ENCODE measurements at regions not wholly inside any gene's neighbourhood (a gene's known extent, or its start where the extent isn't known, plus 50 kb on each side); places are given as distances from the start of the nearest gene placed in this dataset.
A peak's percentile ranks its signal among the peaks of the same experiment; 100 is the strongest.

DNA sequence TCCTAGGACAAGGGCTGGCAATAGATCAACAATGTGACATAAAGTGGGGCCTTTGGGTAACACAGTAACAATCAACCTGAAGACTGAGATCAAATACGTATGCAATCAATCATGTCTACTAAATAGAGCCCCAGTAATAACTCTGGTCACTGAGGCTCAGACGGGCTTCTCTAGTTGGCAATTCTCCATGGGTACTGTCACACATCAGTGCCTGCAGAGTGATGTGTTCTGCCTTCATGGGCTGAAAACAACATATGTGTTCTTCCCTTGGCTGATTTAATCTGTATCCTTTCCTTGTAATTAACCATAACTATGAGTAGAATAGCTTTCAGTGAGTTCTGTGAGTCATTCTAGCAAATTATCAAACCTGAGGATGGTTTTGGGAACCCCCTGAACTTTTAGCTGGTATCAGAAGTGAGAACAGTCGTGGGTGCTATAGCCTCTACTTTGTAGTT lies 113.6 kb downstream of the TMCO5A start:
- intact Hi-C loops (cut with DNase I) = no loop called here
- Histone ChIP-seq H3K27ac (no peak overlapping the region), H3K9me3 (no peaks in the 10 kb centered on the region), H3K27me3 (no peaks in the 10 kb centered on the region), H3K36me3 (no peaks in the 10 kb centered on the region), H3K4me3 (no peak overlapping the region), H3K4me1 (peaks cover 0 to 9% (median 0%) of the 10 kb centered on the region in 4 donors)
- whole genome bisulfite sequencing (ENCODE audit: insufficient coverage, low coverage, low lambda C conversion rate, missing lambda C conversion rate) = 58% methylated on average over 2 of the region's 3 CpGs
- no peak for ATAC-seq
- no peak for DNase-seq
- TF ChIP-seq, protein P1, sequence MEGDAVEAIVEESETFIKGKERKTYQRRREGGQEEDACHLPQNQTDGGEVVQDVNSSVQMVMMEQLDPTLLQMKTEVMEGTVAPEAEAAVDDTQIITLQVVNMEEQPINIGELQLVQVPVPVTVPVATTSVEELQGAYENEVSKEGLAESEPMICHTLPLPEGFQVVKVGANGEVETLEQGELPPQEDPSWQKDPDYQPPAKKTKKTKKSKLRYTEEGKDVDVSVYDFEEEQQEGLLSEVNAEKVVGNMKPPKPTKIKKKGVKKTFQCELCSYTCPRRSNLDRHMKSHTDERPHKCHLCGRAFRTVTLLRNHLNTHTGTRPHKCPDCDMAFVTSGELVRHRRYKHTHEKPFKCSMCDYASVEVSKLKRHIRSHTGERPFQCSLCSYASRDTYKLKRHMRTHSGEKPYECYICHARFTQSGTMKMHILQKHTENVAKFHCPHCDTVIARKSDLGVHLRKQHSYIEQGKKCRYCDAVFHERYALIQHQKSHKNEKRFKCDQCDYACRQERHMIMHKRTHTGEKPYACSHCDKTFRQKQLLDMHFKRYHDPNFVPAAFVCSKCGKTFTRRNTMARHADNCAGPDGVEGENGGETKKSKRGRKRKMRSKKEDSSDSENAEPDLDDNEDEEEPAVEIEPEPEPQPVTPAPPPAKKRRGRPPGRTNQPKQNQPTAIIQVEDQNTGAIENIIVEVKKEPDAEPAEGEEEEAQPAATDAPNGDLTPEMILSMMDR (IDR thresholded peaks at IDR 0.05) = no peak

DNA sequence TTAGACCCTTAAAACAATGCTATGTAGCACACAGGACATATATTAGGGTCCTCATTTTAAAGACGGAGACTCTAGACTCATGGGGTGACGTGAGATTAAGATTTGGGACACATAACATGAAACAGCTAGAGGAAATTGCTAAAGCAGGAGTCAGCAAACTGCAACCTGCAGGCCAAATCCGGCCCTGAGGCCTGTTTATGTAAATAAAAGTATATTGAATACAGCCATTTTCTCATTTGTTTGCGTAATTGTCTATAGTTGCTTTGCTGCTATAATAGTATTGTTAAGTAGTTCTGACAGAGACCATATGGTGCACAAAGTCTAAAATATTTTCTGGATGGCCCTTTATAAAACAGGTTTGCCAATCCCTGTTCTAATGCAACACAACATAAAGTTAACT lies 115.5 kb downstream of the TMCO5A start:
- DNase-seq (no peak), ATAC-seq (peak in 2 of 4 donors; percentile 40 to 46)
- WGBS (ENCODE audit: insufficient coverage, low coverage, low lambda C conversion rate, missing lambda C conversion rate) = 61% methylated on average over 4 of the region's 4 CpGs
- Histone ChIP-seq H3K4me1 (peaks cover 0 to 9% (median 0%) of the 10 kb centered on the region in 4 donors), H3K36me3 (no peaks in the 10 kb centered on the region), H3K4me3 (no peak overlapping the region), H3K27me3 (no peaks in the 10 kb centered on the region), H3K27ac (peak overlapping the region in 1 of 3 donors; percentile 25), H3K9me3 (no peaks in the 10 kb centered on the region)
- intact Hi-C loops (cut with DNase I) = no loop called here
- TF ChIP-seq, protein P1 (IDR thresholded peaks at IDR 0.05) = no peak
- no peak for TF ChIP-seq POLR2A (IDR thresholded peaks at IDR 0.05)

DNA sequence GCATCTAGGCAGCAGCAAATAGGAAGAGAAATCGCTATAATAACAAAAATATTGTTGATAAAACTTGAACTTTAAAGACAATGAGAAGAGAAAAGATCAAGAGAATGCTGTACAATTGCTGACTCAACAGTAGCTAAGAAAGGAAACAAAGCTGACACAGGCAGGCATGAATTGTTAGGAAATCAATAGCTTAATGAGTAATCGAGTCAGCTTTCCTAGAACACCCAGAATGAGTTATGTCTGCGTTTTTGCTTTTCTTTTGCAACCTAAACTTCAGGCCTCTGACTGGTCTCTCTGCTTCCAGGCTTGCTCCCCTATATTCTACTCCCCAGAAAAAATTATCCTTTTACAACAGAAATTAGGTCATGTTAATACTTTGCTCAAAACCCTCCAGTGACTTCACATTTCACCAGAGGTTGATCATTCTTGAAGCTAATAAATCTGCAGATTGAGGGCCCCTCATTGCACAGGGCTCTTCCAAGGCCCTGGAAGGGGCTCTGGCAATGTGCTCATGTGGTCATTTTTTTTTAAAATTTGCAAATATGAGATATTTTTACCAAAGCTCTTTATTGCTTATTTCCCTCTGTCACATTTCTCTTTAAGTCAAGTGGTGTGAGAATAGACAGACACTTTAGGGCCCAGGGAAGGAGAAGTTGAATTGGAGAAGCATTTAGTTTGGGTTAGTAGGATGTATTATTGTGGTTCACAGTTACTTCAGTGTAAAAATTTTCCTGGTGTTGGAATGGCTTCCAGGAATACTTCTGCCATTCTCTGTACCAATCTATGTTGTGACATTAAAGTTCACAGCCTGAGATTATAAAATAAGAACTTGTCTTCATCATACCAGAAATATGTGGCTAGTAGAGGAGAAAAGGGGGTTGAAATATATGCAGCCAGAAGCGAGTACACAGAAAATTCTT lies 116.3 kb downstream of the TMCO5A start:
- Histone ChIP-seq H3K36me3 (no peaks in the 10 kb centered on the region), H3K4me3 (no peak overlapping the region), H3K4me1 (peaks cover 0 to 9% (median 0%) of the 10 kb centered on the region in 4 donors), H3K27ac (no peak overlapping the region), H3K27me3 (no peaks in the 10 kb centered on the region), H3K9me3 (no peaks in the 10 kb centered on the region)
- no peak for TF ChIP-seq POLR2A (IDR thresholded peaks at IDR 0.05)
- TF ChIP-seq, protein P1 (IDR thresholded peaks at IDR 0.05) = no peak
- ATAC-seq = peak; percentile 69 to 94 (median 84)
- intact Hi-C loops (cut with DNase I) = no loop called here
- 20% methylated on average over 4 of the region's 4 CpGs for WGBS (ENCODE audit: insufficient coverage, low coverage, low lambda C conversion rate, missing lambda C conversion rate)
- DNase-seq = no peak

DNA sequence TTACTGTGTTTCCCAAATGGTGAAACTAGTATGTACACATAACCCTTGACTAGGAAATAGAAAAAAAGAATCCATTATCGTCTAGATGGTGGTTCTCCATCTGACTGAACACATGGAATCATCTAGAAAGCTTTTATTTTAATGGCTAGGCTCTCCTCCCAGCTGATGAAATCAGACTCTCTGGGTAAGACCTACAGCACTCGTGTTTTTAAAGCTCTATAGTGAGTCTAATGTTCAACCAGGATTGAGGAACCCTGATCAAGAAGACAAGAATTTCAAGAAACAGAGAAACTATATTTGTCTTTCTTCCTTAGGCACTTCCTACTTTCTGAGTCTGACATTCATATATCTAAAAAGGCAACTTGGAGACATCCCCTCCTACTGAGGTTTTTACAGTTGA lies 118.8 kb downstream of the TMCO5A start:
- no peaks in the 10 kb centered on the region for H3K36me3 ChIP-seq
- H3K27ac ChIP-seq = no peak overlapping the region
- ATAC-seq (peak in 1 of 4 donors; percentile 21), DNase-seq (no peak)
- H3K4me1 ChIP-seq = peaks cover 0 to 9% (median 0%) of the 10 kb centered on the region in 4 donors
- H3K27me3 ChIP-seq = no peaks in the 10 kb centered on the region
- intact Hi-C loops (cut with DNase I) = no loop called here
- TF ChIP-seq POLR2A (IDR thresholded peaks at IDR 0.05) = no peak
- TF ChIP-seq, protein P1 (IDR thresholded peaks at IDR 0.05) = no peak
- no peaks in the 10 kb centered on the region for H3K9me3 ChIP-seq
- 49% methylated on average over 2 of the region's 2 CpGs for WGBS (ENCODE audit: insufficient coverage, low coverage, low lambda C conversion rate, missing lambda C conversion rate)
- H3K4me3 ChIP-seq = no peak overlapping the region
